ENCODE measurements at regions not wholly inside any gene's neighbourhood (a gene's known extent, or its start where the extent isn't known, plus 50 kb on each side); places are given as distances from the start of the nearest gene placed in this dataset.

DNA sequence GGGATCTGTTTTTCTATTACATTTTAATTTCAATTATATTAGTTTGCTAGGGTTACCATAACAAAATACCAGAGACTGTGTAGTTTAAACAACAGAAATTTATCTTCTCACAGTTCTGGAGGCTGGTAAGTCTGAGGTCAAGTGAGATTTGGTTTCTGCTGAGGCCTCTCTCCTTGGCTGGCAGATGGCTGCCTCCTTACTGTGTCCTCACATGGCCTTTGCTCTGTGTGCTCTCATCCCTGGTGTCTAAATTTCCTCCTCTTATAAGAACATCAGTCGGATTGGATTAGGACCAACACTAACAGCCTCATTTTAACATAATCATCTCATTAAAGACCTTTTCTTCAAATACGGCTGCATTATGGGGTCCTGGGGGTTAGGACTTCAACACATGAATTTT is 195.2 kb upstream of the CHODL start:
- Histone ChIP-seq H3K36me3 (no peaks in the 10 kb centered on the region), H3K4me1 (no peaks in the 10 kb centered on the region), H3K4me3 (no peak overlapping the region), H3K27ac (no peak overlapping the region), H3K9me3 (no peaks in the 10 kb centered on the region), H3K27me3 (ENCODE audit: low read depth) (no peaks in the 10 kb centered on the region)
- ATAC-seq (no peak), DNase-seq (no peak)
- intact Hi-C loops (cut with DNase I) = no loop called here
- TF ChIP-seq, protein P1, sequence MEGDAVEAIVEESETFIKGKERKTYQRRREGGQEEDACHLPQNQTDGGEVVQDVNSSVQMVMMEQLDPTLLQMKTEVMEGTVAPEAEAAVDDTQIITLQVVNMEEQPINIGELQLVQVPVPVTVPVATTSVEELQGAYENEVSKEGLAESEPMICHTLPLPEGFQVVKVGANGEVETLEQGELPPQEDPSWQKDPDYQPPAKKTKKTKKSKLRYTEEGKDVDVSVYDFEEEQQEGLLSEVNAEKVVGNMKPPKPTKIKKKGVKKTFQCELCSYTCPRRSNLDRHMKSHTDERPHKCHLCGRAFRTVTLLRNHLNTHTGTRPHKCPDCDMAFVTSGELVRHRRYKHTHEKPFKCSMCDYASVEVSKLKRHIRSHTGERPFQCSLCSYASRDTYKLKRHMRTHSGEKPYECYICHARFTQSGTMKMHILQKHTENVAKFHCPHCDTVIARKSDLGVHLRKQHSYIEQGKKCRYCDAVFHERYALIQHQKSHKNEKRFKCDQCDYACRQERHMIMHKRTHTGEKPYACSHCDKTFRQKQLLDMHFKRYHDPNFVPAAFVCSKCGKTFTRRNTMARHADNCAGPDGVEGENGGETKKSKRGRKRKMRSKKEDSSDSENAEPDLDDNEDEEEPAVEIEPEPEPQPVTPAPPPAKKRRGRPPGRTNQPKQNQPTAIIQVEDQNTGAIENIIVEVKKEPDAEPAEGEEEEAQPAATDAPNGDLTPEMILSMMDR (IDR thresholded peaks at IDR 0.05) = no peak

DNA sequence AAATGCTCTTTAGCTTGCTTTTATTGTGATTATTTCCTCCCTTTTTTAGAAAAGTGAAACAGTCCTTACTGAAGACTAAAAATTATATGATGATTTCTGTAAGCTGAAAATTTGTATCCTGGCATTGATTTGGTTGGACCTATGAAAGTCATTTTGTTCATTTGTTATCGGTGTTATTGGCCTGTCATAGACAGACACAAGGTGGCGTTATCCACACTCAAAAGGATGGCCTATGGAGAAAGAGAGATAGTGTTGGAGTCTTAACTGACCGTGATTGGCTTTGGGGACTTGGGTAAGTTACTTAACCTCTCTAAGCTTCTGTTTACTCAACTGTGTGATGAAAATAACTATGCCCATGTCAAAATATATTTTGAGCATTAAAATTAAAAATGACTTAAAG is 203.6 kb upstream of the CHODL start:
- no peak for ATAC-seq
- Histone ChIP-seq H3K9me3 (no peaks in the 10 kb centered on the region), H3K4me1 (no peaks in the 10 kb centered on the region), H3K27me3 (ENCODE audit: low read depth) (no peaks in the 10 kb centered on the region), H3K36me3 (no peaks in the 10 kb centered on the region), H3K4me3 (no peak overlapping the region), H3K27ac (no peak overlapping the region)
- intact Hi-C loops (cut with DNase I) = no loop called here
- no peak for DNase-seq
- TF ChIP-seq, protein P1 (IDR thresholded peaks at IDR 0.05) = peak; percentile 40

DNA sequence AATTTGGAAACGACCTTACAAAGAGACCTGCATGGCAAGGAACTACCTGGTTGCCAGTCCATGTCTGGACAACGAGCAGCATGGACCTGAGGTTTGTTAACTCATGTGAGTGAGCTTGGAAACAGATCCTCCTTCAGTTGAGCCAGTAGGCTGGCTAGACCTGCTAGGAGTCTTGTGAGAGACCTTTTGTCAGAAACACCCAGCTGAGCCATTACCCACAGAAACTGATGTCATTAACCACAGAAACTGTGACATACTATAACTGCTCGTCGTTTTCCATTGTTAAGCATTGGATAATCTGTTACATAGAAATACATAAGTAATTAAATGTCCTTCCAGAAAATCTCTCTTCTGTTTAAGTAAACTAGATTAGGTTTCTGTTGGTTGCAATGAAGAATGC is 211.1 kb upstream of the C21orf91 start:
- Histone ChIP-seq H3K4me3 (no peak overlapping the region), H3K9me3 (no peaks in the 10 kb centered on the region), H3K4me1 (no peaks in the 10 kb centered on the region), H3K36me3 (no peaks in the 10 kb centered on the region), H3K27me3 (ENCODE audit: low read depth) (no peaks in the 10 kb centered on the region), H3K27ac (no peak overlapping the region)
- intact Hi-C loops (cut with DNase I) = no loop called here
- no peak for DNase-seq
- ATAC-seq = no peak
- TF ChIP-seq, protein P1 (IDR thresholded peaks at IDR 0.05) = no peak

DNA sequence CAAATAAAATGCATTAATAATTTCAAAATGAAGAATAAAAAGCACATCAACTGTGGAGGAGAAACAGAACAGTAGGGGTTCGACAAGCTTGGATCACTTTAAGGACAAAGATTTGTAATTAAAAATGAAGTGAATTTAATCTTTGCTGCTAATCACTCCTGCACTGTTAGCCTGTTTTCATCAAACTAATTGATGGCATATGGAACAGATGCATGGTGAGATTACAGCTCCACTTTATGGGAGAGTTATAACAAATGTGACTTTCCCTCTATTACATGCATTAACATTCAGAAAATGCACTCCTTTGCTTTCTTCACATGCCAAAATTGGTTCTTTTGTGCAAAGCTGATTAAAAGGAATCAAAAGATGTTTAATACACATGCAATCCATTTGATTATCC is 207.2 kb upstream of the C21orf91 start:
- Histone ChIP-seq H3K4me3 (no peak overlapping the region), H3K36me3 (no peaks in the 10 kb centered on the region), H3K4me1 (no peaks in the 10 kb centered on the region), H3K27me3 (ENCODE audit: low read depth) (no peaks in the 10 kb centered on the region), H3K27ac (no peak overlapping the region), H3K9me3 (no peaks in the 10 kb centered on the region)
- ATAC-seq = no peak
- TF ChIP-seq, protein P1 (IDR thresholded peaks at IDR 0.05) = no peak
- intact Hi-C loops (cut with DNase I) = no loop called here
- DNase-seq = no peak

GRCh38 chr21:18023711-18024110 is 204.6 kb upstream of the C21orf91 start:
- DNase-seq (no peak), ATAC-seq (no peak)
- no peaks in the 10 kb centered on the region for H3K9me3 ChIP-seq
- no peaks in the 10 kb centered on the region for H3K36me3 ChIP-seq
- intact Hi-C loops (cut with DNase I) = no loop called here
- no peaks in the 10 kb centered on the region for H3K27me3 ChIP-seq (ENCODE audit: low read depth)
- TF ChIP-seq, protein P1 (IDR thresholded peaks at IDR 0.05) = no peak
- no peak overlapping the region for H3K4me3 ChIP-seq
- no peak overlapping the region for H3K27ac ChIP-seq
- H3K4me1 ChIP-seq = no peaks in the 10 kb centered on the region

DNA sequence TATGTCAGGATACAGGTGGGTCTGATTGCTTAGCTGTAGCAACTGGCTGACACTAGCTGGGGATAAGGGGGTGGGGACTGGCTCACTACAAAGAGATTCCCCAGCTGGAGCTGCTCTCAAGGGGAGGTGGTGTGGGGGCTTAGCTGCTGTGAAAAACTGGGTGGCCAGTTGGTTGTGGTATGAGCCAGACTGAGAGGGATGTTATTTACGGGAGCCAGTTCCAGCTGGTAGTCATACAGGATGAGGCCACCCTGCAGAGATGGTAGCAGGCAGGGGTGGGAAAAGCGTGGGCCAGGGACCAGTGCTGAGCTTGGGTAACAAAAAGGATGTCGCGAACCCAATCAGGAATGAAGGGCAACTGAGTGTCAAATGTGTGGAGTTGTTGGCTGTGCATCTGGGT is 204.0 kb upstream of the C21orf91 start:
- Histone ChIP-seq H3K27me3 (ENCODE audit: low read depth) (no peaks in the 10 kb centered on the region), H3K27ac (no peak overlapping the region), H3K4me1 (no peaks in the 10 kb centered on the region), H3K4me3 (no peak overlapping the region), H3K36me3 (no peaks in the 10 kb centered on the region), H3K9me3 (no peaks in the 10 kb centered on the region)
- intact Hi-C loops (cut with DNase I) = no loop called here
- TF ChIP-seq, protein P1 (IDR thresholded peaks at IDR 0.05) = no peak
- no peak for DNase-seq
- no peak for ATAC-seq
